GM23338 (cell line): ENCODE measurements at regions not wholly inside any gene's neighbourhood (a gene's known extent, or its start where the extent isn't known, plus 50 kb on each side); places are given as distances from the start of the nearest gene placed in this dataset.

Experiments used
- ATAC-seq: fragments of 200-7000 bp; cut with Tn5 transposase; 3 replicates; pipeline ENCODE4 v1.9.1; 2020
- DNase-seq: peaks from one replicate; pipeline ENCODE4 v3.0.0-alpha.2; 2015; ENCODE audit warnings: low spot score
- H2AFZ ChIP-seq: fragments of 200-600 bp; sonication (generic); 2 replicates; pipeline ENCODE4 v1.8.0; 2016; ENCODE audit warnings: antibody characterized with exemption, mild to moderate bottlenecking, moderate library complexity
- H3F3A ChIP-seq: fragments of 200-600 bp; sonication (generic); replicated peaks from 2 replicates; pipeline ENCODE4 v1.8.0; 2017; ENCODE audit warnings: antibody characterized with exemption, mixed run types, low read depth
- H3K27ac ChIP-seq: fragments of 200-600 bp; sonication (generic); 2 replicates; pipeline ENCODE4 v1.6.1; 2016; ENCODE audit warnings: low read depth
- H3K27me3 ChIP-seq: fragments of 200-600 bp; sonication (generic); 2 replicates; pipeline ENCODE4 v1.8.0; 2016; ENCODE audit warnings: mild to moderate bottlenecking, mixed run types, moderate library complexity; ENCODE audit not compliant: insufficient read depth
- H3K36me3 ChIP-seq: fragments of 200-600 bp; sonication (generic); 2 replicates; pipeline ENCODE4 v1.8.0; 2016; ENCODE audit warnings: mild to moderate bottlenecking; ENCODE audit not compliant: insufficient read depth
- H3K4me1 ChIP-seq: fragments of 200-600 bp; sonication (generic); 2 replicates; pipeline ENCODE4 v1.8.0; 2016; ENCODE audit warnings: mild to moderate bottlenecking, moderate library complexity; ENCODE audit not compliant: insufficient read depth
- H3K4me2 ChIP-seq: fragments of 200-600 bp; sonication (generic); 2 replicates; pipeline ENCODE4 v1.7.1; 2017; ENCODE audit warnings: mixed run types
- H3K4me3 ChIP-seq: fragments of 200-600 bp; sonication (generic); 2 replicates; pipeline ENCODE4 v1.6.1; 2016; ENCODE audit warnings: mixed run types
- H3K79me2 ChIP-seq: fragments of 200-600 bp; sonication (generic); replicated peaks from 2 replicates; pipeline ENCODE4 v1.8.0; 2017; ENCODE audit warnings: mild to moderate bottlenecking; ENCODE audit not compliant: insufficient read depth
- H3K9me2 ChIP-seq: fragments of 200-600 bp; sonication (generic); 2 replicates; pipeline ENCODE4 v1.8.0; 2017; ENCODE audit not compliant: insufficient read depth
- H4K20me1 ChIP-seq: fragments of 200-600 bp; sonication (generic); replicated peaks from 2 replicates; pipeline ENCODE4 v1.8.0; 2017; ENCODE audit warnings: mild to moderate bottlenecking; ENCODE audit not compliant: insufficient read depth
- H3K27ac Mint-ChIP-seq: 2 replicates; pipeline ENCODE4 v1.8.0; 2020; ENCODE audit warnings: inconsistent platforms, mild to moderate bottlenecking, moderate library complexity, mixed read lengths
- H3K27me3 Mint-ChIP-seq: 3 replicates; pipeline ENCODE4 v1.8.0; 2022; ENCODE audit warnings: low read depth, mild to moderate bottlenecking, moderate library complexity, mixed read lengths, inconsistent platforms; ENCODE audit not compliant: insufficient read depth, poor library complexity
- H3K36me3 Mint-ChIP-seq: 3 replicates; pipeline ENCODE4 v1.8.0; 2021; ENCODE audit warnings: low read depth, mild to moderate bottlenecking, inconsistent platforms, moderate library complexity, mixed read lengths
- H3K4me1 Mint-ChIP-seq: 3 replicates; pipeline ENCODE4 v1.8.0; 2020; ENCODE audit warnings: mild to moderate bottlenecking, inconsistent platforms, mixed read lengths
- H3K4me3 Mint-ChIP-seq: 3 replicates; pipeline ENCODE4 v1.8.0; 2021; ENCODE audit warnings: moderate library complexity, mild to moderate bottlenecking, inconsistent platforms, mixed read lengths
- H3K9me3 Mint-ChIP-seq: 3 replicates; pipeline ENCODE4 v1.8.0; 2020; ENCODE audit warnings: moderate library complexity, mild to moderate bottlenecking, inconsistent platforms, mixed read lengths
- CREB1 ChIP-seq: fragments of 250-450 bp; sonication (Bioruptor Pico); IDR thresholded peaks from 2 replicates; pipeline ENCODE4 v1.5.0; 2020; ENCODE audit warnings: low read depth, mild to moderate bottlenecking, moderate library complexity
- ETS1 ChIP-seq: IDR thresholded peaks from 2 replicates; pipeline ENCODE4 v1.6.1; 2016; ENCODE audit warnings: antibody characterized with exemption
- EZH2 ChIP-seq: fragments of 200-600 bp; sonication (generic); IDR thresholded peaks from one replicate; pipeline ENCODE4 v1.8.0; 2017; ENCODE audit warnings: antibody characterized with exemption, mild to moderate bottlenecking, low read depth; ENCODE audit not compliant: unreplicated experiment
- JUNB ChIP-seq: IDR thresholded peaks from one replicate; pipeline ENCODE4 v1.6.1; 2016; ENCODE audit warnings: antibody characterized with exemption; ENCODE audit not compliant: unreplicated experiment
- NANOG ChIP-seq: IDR thresholded peaks from 2 replicates; pipeline ENCODE4 v1.6.1; 2016; ENCODE audit warnings: antibody characterized with exemption, borderline replicate concordance
- POLR2AphosphoS5 ChIP-seq: IDR thresholded peaks from 2 replicates; pipeline ENCODE4 v1.6.1; 2016; ENCODE audit warnings: antibody characterized with exemption, low read depth
- REST ChIP-seq: IDR thresholded peaks from one replicate; pipeline ENCODE4 v1.6.1; 2018; ENCODE audit warnings: antibody characterized with exemption; ENCODE audit not compliant: unreplicated experiment
- STAT1 ChIP-seq: IDR thresholded peaks from one replicate; pipeline ENCODE4 v1.6.1; 2016; ENCODE audit warnings: antibody characterized with exemption; ENCODE audit not compliant: unreplicated experiment
- ZNF114 ChIP-seq: fragments of 250-450 bp; sonication (Bioruptor Pico); IDR thresholded peaks from 2 replicates; pipeline ENCODE4 v1.5.0; 2020; ENCODE audit warnings: mild to moderate bottlenecking, moderate library complexity
- ZNF331 ChIP-seq: fragments of 250-450 bp; sonication (Bioruptor Pico); IDR thresholded peaks from 2 replicates; pipeline ENCODE4 v1.5.0; 2020; ENCODE audit warnings: low read depth, mild to moderate bottlenecking, moderate library complexity

- H3K9me2 ChIP-seq = no peaks in the 10 kb centered on the region
- no peak for TF ChIP-seq EZH2
- no peak for TF ChIP-seq JUNB
- TF ChIP-seq ETS1 = no peak
- no peak for TF ChIP-seq CREB1 (CRISPR knock-in tag)
- TF ChIP-seq ZNF331 = no peak
- TF ChIP-seq NANOG = no peak
- TF ChIP-seq POLR2AphosphoS5 = no peak
- H3K9me3 Mint-ChIP-seq = peaks cover 49% of the 10 kb centered on the region
- DNase-seq = no peak
- H3K4me3 ChIP-seq = no peak overlapping the region
- no peaks in the 10 kb centered on the region for H3F3A ChIP-seq
- no peak overlapping the region for H3K27ac Mint-ChIP-seq
- no peak overlapping the region for H3K4me2 ChIP-seq
- H3K27ac ChIP-seq = no peak overlapping the region
- H3K4me3 Mint-ChIP-seq = no peak overlapping the region
- no peaks in the 10 kb centered on the region for H3K4me1 ChIP-seq
- no peaks in the 10 kb centered on the region for H3K4me1 Mint-ChIP-seq
- no peak overlapping the region for H2AFZ ChIP-seq
- H3K27me3 Mint-ChIP-seq = peaks cover 2% of the 10 kb centered on the region
- ATAC-seq = no peak
- H3K79me2 ChIP-seq = no peaks in the 10 kb centered on the region
- no peaks in the 10 kb centered on the region for H3K36me3 Mint-ChIP-seq
- no peaks in the 10 kb centered on the region for H3K36me3 ChIP-seq
- H3K27me3 ChIP-seq = no peaks in the 10 kb centered on the region
- no peaks in the 10 kb centered on the region for H4K20me1 ChIP-seq
Measured at GRCh38 chr16:76756423-76756822, 434.6 kb upstream of the MON1B start.

GRCh38 chr16:76756951-76757350, 434.0 kb upstream of the MON1B start:
- TF ChIP-seq ZNF114 (no peak), STAT1 (no peak), ETS1 (no peak), NANOG (no peak), REST (no peak)

More at GRCh38 chr16:76756951-76757350, 434.0 kb upstream of the MON1B start:
- no peak overlapping the region for H3K27ac ChIP-seq
- peaks cover 2% of the 10 kb centered on the region for H3K27me3 Mint-ChIP-seq
- no peaks in the 10 kb centered on the region for H3K79me2 ChIP-seq
- no peak overlapping the region for H3K4me2 ChIP-seq
- no peak overlapping the region for H2AFZ ChIP-seq
- H3K36me3 ChIP-seq = no peaks in the 10 kb centered on the region
- H3K27me3 ChIP-seq = no peaks in the 10 kb centered on the region
- H3K9me2 ChIP-seq = no peaks in the 10 kb centered on the region
- H3K4me1 ChIP-seq = no peaks in the 10 kb centered on the region
- no peaks in the 10 kb centered on the region for H3F3A ChIP-seq
- DNase-seq (no peak), ATAC-seq (no peak)
- H4K20me1 ChIP-seq = no peaks in the 10 kb centered on the region
- H3K9me3 Mint-ChIP-seq = peaks cover 45% of the 10 kb centered on the region
- H3K4me3 ChIP-seq = no peak overlapping the region
- H3K4me3 Mint-ChIP-seq = no peak overlapping the region
- H3K27ac Mint-ChIP-seq = no peak overlapping the region
- H3K4me1 Mint-ChIP-seq = no peaks in the 10 kb centered on the region
- no peaks in the 10 kb centered on the region for H3K36me3 Mint-ChIP-seq
